Cardiac fibroblast (primary cell): ENCODE measurements at regions not wholly inside any gene's neighbourhood (a gene's known extent, or its start where the extent isn't known, plus 50 kb on each side); places are given as distances from the start of the nearest gene placed in this dataset.

ENCODE experiments used
- DNase-seq, 2 donors: peaks; one replicate each; pipeline versions ENCODE4 v3.0.0 to v3.0.0-alpha.2; 2010; ENCODE audit warnings: low read depth in 2 of 2
- H3K4me3 ChIP-seq, 2 donors: replicated peaks in 1 of 2; 1 replicate in 1 of 2; 2 replicates in 1 of 2; pipeline ENCODE4 v1.5.1; 2011; ENCODE audit warnings: low read depth in 2 of 2, low read length in 2 of 2, mild to moderate bottlenecking in 2 of 2, moderate library complexity in 1 of 2
- TF ChIP-seq, protein P1 (sequence below): IDR thresholded peaks from one replicate; pipeline ENCODE4 v1.5.1; 2011; ENCODE audit warnings: low read depth, mild to moderate bottlenecking, low read length, inconsistent platforms

GRCh38 chr1:113247355-113247754 lies 143.0 kb upstream of the MAGI3 start:
- no peak overlapping the region for H3K4me3 ChIP-seq
- no peak for DNase-seq
- TF ChIP-seq, protein P1, sequence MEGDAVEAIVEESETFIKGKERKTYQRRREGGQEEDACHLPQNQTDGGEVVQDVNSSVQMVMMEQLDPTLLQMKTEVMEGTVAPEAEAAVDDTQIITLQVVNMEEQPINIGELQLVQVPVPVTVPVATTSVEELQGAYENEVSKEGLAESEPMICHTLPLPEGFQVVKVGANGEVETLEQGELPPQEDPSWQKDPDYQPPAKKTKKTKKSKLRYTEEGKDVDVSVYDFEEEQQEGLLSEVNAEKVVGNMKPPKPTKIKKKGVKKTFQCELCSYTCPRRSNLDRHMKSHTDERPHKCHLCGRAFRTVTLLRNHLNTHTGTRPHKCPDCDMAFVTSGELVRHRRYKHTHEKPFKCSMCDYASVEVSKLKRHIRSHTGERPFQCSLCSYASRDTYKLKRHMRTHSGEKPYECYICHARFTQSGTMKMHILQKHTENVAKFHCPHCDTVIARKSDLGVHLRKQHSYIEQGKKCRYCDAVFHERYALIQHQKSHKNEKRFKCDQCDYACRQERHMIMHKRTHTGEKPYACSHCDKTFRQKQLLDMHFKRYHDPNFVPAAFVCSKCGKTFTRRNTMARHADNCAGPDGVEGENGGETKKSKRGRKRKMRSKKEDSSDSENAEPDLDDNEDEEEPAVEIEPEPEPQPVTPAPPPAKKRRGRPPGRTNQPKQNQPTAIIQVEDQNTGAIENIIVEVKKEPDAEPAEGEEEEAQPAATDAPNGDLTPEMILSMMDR = no peak

DNA sequence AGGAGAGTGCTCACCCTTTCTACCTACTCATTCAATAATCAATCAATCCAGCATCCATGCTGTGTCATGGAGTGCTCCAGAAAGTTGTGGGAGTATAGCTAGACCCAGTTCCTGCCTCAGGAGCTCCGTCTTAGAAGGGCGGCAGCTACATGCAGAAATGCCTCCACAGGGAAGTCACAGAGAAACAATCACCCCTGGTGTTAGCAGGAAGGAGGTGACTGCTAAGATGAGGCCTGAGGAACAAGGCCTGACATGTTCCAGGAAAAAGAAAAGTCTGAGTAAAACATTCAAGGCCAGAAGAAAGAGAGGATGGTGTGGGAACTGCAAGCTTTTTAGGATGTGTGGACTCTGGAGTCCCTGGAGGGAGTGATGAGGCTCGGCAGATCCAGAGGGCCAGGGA lies 142.5 kb upstream of the MAGI3 start:
- H3K4me3 ChIP-seq = no peak overlapping the region
- TF ChIP-seq, protein P1 = no peak
- no peak for DNase-seq

- TF ChIP-seq, protein P1 = no peak
- no peak overlapping the region for H3K4me3 ChIP-seq
- no peak for DNase-seq
Measured at GRCh38 chr1:113248494-113248893, 141.8 kb upstream of the MAGI3 start.

DNA sequence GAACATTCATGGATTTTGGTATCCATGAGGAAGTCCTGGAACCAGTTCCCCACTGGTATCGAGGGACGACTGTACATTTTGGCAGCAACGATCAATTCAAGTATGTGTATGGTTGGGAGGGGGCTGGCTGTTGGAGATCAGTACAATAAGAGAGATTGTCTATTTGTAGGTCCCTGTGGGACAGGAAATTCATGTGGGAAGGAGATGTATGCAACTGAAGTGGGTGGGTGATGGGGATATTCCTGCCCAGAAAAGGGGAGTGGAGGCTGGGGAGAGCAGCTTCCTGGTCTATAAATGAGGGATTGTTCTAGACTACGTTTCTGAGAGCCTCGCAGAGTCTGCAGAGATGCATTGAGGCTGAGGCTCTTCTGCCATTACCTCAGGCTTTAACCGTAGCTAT lies 140.2 kb upstream of the MAGI3 start:
- no peak overlapping the region for H3K4me3 ChIP-seq
- no peak for DNase-seq
- TF ChIP-seq, protein P1 = no peak

DNA sequence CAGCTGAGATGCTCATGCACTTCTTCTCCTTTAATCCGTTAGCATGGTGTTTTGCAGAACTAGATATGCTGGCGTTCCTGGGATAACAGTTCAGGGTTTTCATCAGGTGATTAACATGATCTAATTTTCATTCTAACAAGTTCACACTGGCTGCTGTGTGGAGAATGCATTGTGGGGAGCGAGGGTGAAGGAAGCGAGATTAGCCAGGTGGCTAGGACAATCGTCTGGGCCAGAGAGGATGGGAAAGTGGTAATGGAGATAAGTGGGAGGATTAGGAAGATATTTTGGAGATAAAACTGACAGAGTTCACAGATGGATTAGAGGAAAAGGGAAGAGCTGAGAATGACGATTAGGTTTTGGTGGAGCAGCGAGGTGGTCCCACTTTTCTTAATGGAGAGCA lies 138.1 kb upstream of the MAGI3 start:
- no peak for DNase-seq
- TF ChIP-seq, protein P1 = no peak
- no peak overlapping the region for H3K4me3 ChIP-seq

GRCh38 chr1:113253187-113253586 lies 137.1 kb upstream of the MAGI3 start:
- TF ChIP-seq, protein P1 = no peak
- DNase-seq = no peak
- H3K4me3 ChIP-seq = no peak overlapping the region

DNA sequence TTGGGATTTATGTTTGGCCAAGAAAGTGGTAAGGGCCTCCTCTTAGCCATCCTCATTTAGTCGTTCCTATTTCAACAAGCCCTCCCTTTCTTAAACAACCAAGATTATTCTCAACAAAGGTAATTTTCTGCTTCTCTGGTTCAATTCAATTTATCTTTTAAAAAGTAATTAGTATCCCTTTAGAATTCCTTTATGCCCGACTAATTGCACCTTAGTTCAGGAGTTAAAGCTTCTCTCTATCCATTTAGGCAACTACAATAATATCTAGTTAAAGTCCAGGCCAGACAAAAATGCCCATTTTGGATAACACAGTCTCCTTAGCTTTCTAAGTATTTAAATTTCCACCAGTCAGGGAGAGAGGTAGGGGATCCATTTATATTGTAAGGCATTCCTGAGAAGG lies 136.7 kb upstream of the MAGI3 start:
- no peak for DNase-seq
- TF ChIP-seq, protein P1 = no peak
- H3K4me3 ChIP-seq = no peak overlapping the region
